ENCODE measurements at regions not wholly inside any gene's neighbourhood (a gene's known extent, or its start where the extent isn't known, plus 50 kb on each side); places are given as distances from the start of the nearest gene placed in this dataset.

DNA sequence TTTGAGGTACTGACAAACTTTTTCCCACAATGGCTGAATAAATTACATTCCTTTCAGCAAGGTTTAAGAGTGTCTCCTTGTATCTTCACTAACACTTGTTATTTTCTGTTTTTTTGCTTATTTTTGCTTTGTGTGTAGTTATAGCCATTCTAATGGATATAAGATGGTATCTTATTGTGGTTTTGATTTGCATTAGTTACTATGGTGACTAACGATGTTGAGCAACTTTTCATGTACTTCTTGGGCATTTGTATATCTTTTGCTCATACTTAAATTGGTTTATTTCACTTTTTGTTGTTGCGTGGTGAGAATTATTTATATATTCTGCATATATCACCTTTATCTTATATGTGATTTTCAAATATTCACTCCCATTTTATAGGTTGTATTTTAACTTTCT is 79.9 kb upstream of the FSIP2 start (continued):
- TF ChIP-seq, protein P1, sequence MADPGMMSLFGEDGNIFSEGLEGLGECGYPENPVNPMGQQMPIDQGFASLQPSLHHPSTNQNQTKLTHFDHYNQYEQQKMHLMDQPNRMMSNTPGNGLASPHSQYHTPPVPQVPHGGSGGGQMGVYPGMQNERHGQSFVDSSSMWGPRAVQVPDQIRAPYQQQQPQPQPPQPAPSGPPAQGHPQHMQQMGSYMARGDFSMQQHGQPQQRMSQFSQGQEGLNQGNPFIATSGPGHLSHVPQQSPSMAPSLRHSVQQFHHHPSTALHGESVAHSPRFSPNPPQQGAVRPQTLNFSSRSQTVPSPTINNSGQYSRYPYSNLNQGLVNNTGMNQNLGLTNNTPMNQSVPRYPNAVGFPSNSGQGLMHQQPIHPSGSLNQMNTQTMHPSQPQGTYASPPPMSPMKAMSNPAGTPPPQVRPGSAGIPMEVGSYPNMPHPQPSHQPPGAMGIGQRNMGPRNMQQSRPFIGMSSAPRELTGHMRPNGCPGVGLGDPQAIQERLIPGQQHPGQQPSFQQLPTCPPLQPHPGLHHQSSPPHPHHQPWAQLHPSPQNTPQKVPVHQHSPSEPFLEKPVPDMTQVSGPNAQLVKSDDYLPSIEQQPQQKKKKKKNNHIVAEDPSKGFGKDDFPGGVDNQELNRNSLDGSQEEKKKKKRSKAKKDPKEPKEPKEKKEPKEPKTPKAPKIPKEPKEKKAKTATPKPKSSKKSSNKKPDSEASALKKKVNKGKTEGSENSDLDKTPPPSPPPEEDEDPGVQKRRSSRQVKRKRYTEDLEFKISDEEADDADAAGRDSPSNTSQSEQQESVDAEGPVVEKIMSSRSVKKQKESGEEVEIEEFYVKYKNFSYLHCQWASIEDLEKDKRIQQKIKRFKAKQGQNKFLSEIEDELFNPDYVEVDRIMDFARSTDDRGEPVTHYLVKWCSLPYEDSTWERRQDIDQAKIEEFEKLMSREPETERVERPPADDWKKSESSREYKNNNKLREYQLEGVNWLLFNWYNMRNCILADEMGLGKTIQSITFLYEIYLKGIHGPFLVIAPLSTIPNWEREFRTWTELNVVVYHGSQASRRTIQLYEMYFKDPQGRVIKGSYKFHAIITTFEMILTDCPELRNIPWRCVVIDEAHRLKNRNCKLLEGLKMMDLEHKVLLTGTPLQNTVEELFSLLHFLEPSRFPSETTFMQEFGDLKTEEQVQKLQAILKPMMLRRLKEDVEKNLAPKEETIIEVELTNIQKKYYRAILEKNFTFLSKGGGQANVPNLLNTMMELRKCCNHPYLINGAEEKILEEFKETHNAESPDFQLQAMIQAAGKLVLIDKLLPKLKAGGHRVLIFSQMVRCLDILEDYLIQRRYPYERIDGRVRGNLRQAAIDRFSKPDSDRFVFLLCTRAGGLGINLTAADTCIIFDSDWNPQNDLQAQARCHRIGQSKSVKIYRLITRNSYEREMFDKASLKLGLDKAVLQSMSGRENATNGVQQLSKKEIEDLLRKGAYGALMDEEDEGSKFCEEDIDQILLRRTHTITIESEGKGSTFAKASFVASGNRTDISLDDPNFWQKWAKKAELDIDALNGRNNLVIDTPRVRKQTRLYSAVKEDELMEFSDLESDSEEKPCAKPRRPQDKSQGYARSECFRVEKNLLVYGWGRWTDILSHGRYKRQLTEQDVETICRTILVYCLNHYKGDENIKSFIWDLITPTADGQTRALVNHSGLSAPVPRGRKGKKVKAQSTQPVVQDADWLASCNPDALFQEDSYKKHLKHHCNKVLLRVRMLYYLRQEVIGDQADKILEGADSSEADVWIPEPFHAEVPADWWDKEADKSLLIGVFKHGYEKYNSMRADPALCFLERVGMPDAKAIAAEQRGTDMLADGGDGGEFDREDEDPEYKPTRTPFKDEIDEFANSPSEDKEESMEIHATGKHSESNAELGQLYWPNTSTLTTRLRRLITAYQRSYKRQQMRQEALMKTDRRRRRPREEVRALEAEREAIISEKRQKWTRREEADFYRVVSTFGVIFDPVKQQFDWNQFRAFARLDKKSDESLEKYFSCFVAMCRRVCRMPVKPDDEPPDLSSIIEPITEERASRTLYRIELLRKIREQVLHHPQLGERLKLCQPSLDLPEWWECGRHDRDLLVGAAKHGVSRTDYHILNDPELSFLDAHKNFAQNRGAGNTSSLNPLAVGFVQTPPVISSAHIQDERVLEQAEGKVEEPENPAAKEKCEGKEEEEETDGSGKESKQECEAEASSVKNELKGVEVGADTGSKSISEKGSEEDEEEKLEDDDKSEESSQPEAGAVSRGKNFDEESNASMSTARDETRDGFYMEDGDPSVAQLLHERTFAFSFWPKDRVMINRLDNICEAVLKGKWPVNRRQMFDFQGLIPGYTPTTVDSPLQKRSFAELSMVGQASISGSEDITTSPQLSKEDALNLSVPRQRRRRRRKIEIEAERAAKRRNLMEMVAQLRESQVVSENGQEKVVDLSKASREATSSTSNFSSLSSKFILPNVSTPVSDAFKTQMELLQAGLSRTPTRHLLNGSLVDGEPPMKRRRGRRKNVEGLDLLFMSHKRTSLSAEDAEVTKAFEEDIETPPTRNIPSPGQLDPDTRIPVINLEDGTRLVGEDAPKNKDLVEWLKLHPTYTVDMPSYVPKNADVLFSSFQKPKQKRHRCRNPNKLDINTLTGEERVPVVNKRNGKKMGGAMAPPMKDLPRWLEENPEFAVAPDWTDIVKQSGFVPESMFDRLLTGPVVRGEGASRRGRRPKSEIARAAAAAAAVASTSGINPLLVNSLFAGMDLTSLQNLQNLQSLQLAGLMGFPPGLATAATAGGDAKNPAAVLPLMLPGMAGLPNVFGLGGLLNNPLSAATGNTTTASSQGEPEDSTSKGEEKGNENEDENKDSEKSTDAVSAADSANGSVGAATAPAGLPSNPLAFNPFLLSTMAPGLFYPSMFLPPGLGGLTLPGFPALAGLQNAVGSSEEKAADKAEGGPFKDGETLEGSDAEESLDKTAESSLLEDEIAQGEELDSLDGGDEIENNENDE (IDR thresholded peaks at IDR 0.05; ENCODE audit: low read depth, low read length) = no peak
